ENCODE measurements at regions not wholly inside any gene's neighbourhood (a gene's known extent, or its start where the extent isn't known, plus 50 kb on each side); places are given as distances from the start of the nearest gene placed in this dataset.

DNA sequence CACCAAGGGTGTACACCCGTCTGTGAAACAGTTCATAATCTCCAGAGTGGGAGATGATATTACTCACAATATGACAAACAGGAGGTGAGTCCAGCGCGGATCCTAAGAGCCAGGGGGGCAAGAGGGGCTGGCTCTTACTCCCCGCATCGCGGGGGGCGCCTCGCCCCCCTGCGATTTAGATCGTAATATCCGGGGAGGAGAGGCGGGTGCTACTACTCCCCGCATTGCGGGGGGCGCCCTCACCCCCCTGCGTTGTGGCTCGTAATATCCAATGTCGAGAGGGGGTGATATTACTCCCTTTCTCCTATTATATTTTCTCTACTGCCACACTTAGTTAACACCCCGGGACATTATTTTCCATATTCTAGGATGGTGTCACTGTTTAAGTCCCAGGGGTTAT, 131.9 kb downstream of the ADRA2C start:
- TF ChIP-seq EZH2 (optimal IDR thresholded peaks at IDR 0.05; ENCODE audit: low read depth, low read length) (no peak), EZH2phosphoT487 (IDR thresholded peaks at IDR 0.05; ENCODE audit: low read length) (no peak)
- TF ChIP-seq, protein P1, sequence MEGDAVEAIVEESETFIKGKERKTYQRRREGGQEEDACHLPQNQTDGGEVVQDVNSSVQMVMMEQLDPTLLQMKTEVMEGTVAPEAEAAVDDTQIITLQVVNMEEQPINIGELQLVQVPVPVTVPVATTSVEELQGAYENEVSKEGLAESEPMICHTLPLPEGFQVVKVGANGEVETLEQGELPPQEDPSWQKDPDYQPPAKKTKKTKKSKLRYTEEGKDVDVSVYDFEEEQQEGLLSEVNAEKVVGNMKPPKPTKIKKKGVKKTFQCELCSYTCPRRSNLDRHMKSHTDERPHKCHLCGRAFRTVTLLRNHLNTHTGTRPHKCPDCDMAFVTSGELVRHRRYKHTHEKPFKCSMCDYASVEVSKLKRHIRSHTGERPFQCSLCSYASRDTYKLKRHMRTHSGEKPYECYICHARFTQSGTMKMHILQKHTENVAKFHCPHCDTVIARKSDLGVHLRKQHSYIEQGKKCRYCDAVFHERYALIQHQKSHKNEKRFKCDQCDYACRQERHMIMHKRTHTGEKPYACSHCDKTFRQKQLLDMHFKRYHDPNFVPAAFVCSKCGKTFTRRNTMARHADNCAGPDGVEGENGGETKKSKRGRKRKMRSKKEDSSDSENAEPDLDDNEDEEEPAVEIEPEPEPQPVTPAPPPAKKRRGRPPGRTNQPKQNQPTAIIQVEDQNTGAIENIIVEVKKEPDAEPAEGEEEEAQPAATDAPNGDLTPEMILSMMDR (IDR thresholded peaks at IDR 0.05; ENCODE audit: low read length) = no peak
